ENCODE measurements at regions not wholly inside any gene's neighbourhood (a gene's known extent, or its start where the extent isn't known, plus 50 kb on each side); places are given as distances from the start of the nearest gene placed in this dataset.

- TF ChIP-seq, protein P1, sequence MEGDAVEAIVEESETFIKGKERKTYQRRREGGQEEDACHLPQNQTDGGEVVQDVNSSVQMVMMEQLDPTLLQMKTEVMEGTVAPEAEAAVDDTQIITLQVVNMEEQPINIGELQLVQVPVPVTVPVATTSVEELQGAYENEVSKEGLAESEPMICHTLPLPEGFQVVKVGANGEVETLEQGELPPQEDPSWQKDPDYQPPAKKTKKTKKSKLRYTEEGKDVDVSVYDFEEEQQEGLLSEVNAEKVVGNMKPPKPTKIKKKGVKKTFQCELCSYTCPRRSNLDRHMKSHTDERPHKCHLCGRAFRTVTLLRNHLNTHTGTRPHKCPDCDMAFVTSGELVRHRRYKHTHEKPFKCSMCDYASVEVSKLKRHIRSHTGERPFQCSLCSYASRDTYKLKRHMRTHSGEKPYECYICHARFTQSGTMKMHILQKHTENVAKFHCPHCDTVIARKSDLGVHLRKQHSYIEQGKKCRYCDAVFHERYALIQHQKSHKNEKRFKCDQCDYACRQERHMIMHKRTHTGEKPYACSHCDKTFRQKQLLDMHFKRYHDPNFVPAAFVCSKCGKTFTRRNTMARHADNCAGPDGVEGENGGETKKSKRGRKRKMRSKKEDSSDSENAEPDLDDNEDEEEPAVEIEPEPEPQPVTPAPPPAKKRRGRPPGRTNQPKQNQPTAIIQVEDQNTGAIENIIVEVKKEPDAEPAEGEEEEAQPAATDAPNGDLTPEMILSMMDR (IDR thresholded peaks at IDR 0.05): no peak
- Histone ChIP-seq H3K36me3 (no peaks in the 10 kb centered on the region), H3K4me3 (no peak overlapping the region), H3K9me3 (no peaks in the 10 kb centered on the region), H3K27me3 (peaks cover 7% of the 10 kb centered on the region), H3K27ac (no peak overlapping the region), H3K4me1 (no peaks in the 10 kb centered on the region)
- intact Hi-C loops (cut with DNase I): no loop called here
- peak in 1 of 2 donors; percentile 59 for DNase-seq (ENCODE audit: low spot score in 2 of 2)
Measured at GRCh38 chr4:1471443-1472147, 65.4 kb upstream of the NKX1-1 start.

GRCh38 chr4:1470816-1471442, 64.7 kb upstream of the NKX1-1 start:
- Histone ChIP-seq H3K4me3 (no peak overlapping the region), H3K36me3 (no peaks in the 10 kb centered on the region), H3K9me3 (no peaks in the 10 kb centered on the region), H3K27me3 (peaks cover 7% of the 10 kb centered on the region), H3K4me1 (no peaks in the 10 kb centered on the region), H3K27ac (no peak overlapping the region)
- intact Hi-C loops (cut with DNase I): no loop called here
- DNase-seq (ENCODE audit: low spot score in 2 of 2): peak in 1 of 2 donors; percentile 52
- TF ChIP-seq, protein P1 (IDR thresholded peaks at IDR 0.05): no peak

DNA sequence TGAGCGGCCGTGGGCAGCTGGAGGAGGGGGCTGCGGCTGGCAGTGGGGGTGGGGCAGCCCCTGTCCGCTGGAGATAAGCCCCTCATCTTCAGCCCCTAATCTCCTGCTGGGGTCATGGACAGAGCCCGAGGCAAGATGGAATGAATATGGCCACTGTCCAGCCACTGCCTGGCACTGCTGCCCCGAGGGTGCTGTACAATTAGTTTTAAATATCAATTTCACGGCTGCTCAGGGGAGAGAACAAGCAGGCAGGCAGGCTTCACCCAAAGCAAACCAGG, 64.1 kb upstream of the NKX1-1 start:
- H3K27me3 ChIP-seq: peaks cover 7% of the 10 kb centered on the region
- no peak overlapping the region for H3K4me3 ChIP-seq
- intact Hi-C loops (cut with DNase I): no loop called here
- H3K36me3 ChIP-seq: no peaks in the 10 kb centered on the region
- TF ChIP-seq, protein P1 (IDR thresholded peaks at IDR 0.05): no peak
- no peak for DNase-seq (ENCODE audit: low spot score in 2 of 2)
- H3K4me1 ChIP-seq: no peaks in the 10 kb centered on the region
- no peak overlapping the region for H3K27ac ChIP-seq
- no peaks in the 10 kb centered on the region for H3K9me3 ChIP-seq

DNA sequence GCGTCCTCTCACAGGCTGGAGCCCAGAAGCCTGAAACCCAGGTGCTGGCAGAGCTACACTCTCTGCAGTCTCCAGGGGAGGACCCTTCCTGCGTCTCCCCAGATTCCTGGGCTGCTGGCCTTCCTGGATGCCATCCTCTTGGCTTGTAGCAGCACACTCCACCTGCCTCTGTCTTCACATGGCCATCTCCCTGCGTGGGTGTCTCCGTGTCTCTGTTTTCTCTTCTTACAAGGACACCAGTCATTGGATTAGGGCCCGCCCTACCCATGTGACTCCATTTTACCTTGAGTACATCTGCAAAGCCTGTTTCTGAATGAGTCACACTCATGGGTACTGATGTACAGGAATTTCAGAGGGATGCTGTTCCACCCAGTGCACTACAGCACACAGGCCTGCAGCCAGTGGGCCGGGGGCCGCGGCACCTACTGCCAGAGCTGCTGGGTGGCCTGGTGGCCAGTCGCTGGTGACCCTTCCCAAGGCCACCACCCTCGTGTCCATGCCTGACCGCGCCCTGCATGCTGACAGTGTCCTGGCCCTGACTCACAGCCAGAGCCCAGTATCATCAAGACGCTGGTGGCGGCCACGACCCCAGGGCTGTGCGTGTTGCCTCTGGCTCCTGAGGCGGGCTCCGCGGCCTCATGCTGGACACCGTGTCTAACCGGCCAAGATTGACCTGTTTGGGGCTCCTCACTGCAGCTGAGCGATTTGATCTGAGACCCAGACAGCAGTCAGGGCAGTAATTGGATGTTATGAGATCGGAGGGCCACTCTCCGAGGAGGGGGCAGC, 63.6 kb upstream of the NKX1-1 start:
- H3K27me3 ChIP-seq: peaks cover 7% of the 10 kb centered on the region

DNA sequence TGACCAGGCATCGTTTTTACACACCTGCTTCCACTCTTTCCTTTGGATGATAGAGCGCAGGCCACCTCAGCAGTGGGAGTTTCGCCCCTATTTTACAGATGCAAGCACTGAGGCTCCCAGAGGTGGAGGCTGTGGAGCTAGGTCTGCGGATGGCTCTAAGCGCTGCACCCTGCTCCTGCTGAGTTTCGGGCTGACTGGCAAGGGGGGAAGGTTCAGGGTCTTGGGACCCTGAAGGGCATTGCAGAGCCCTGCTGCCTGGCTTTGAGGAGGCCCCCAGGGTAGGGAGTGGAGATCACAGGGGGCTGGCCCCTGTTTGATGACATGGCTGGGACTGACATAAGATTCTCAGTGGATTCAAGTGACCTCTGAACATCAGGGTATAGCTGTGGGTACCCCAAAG, 62.8 kb upstream of the NKX1-1 start:
- Histone ChIP-seq H3K9me3 (no peaks in the 10 kb centered on the region), H3K36me3 (no peaks in the 10 kb centered on the region), H3K27me3 (peaks cover 7% of the 10 kb centered on the region), H3K27ac (no peak overlapping the region), H3K4me1 (no peaks in the 10 kb centered on the region), H3K4me3 (no peak overlapping the region)
- intact Hi-C loops (cut with DNase I): no loop called here
- TF ChIP-seq, protein P1 (IDR thresholded peaks at IDR 0.05): no peak
- peak in 1 of 2 donors; percentile 18 for DNase-seq (ENCODE audit: low spot score in 2 of 2)

More for the DNA sequence above, 63.6 kb upstream of the NKX1-1 start:
- Histone ChIP-seq H3K36me3 (no peaks in the 10 kb centered on the region), H3K4me1 (no peaks in the 10 kb centered on the region), H3K9me3 (no peaks in the 10 kb centered on the region), H3K4me3 (no peak overlapping the region), H3K27ac (no peak overlapping the region)
- intact Hi-C loops (cut with DNase I): no loop called here
- TF ChIP-seq, protein P1 (IDR thresholded peaks at IDR 0.05): no peak
- DNase-seq (ENCODE audit: low spot score in 2 of 2): peak in 1 of 2 donors; percentile 41

Data from ascending aorta (tissue), 2 donors.